ENCODE measurements at regions not wholly inside any gene's neighbourhood (a gene's known extent, or its start where the extent isn't known, plus 50 kb on each side); places are given as distances from the start of the nearest gene placed in this dataset.

- H3K4me1 ChIP-seq (ENCODE audit: control insufficient read depth in 2 of 2, insufficient read depth in 2 of 2, low read length in 2 of 2), result no peaks in the 10 kb centered on the region
- POLR2A ChIA-PET, result no interaction called here
- Mint-ChIP-seq H3K27ac (no peak overlapping the region), H3K27me3 (peaks cover 18% of the 10 kb centered on the region), H3K4me1 (no peaks in the 10 kb centered on the region), H3K9me3 (ENCODE audit: insufficient read depth) (no peaks in the 10 kb centered on the region), H3K4me3 (no peak overlapping the region)
- intact Hi-C loops (cut with micrococcal nuclease), result no loop called here
- no peak overlapping the region for H3K9ac ChIP-seq (ENCODE audit: low read length)
- no peaks in the 10 kb centered on the region for H3K9me3 ChIP-seq (ENCODE audit: control extremely low read depth in 1 of 3, control insufficient read depth in 2 of 3, insufficient read depth in 1 of 3, low read length in 2 of 3)
- TF ChIP-seq, protein P1, sequence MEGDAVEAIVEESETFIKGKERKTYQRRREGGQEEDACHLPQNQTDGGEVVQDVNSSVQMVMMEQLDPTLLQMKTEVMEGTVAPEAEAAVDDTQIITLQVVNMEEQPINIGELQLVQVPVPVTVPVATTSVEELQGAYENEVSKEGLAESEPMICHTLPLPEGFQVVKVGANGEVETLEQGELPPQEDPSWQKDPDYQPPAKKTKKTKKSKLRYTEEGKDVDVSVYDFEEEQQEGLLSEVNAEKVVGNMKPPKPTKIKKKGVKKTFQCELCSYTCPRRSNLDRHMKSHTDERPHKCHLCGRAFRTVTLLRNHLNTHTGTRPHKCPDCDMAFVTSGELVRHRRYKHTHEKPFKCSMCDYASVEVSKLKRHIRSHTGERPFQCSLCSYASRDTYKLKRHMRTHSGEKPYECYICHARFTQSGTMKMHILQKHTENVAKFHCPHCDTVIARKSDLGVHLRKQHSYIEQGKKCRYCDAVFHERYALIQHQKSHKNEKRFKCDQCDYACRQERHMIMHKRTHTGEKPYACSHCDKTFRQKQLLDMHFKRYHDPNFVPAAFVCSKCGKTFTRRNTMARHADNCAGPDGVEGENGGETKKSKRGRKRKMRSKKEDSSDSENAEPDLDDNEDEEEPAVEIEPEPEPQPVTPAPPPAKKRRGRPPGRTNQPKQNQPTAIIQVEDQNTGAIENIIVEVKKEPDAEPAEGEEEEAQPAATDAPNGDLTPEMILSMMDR (IDR thresholded peaks at IDR 0.05), result no peak
- no peak for TF ChIP-seq EZH2 (IDR thresholded peaks at IDR 0.05; ENCODE audit: borderline replicate concordance, insufficient read depth, low read depth, low read length, poor library complexity, severe bottlenecking)
- H2AFZ ChIP-seq (ENCODE audit: insufficient read depth, low read depth, low read length, poor library complexity, severe bottlenecking), result no peak overlapping the region
- DNase-seq, result no peak
- no peaks in the 10 kb centered on the region for H3K79me2 ChIP-seq (ENCODE audit: control insufficient read depth, insufficient read depth, low read length)
- H3K4me3 ChIP-seq (ENCODE audit: control extremely low read depth in 1 of 5, extremely low read depth in 1 of 5, insufficient read depth in 1 of 5, low read depth in 2 of 5, low read length in 4 of 5), result no peak overlapping the region
- H3K36me3 ChIP-seq (replicated peaks in 1 of 2; ENCODE audit: control extremely low read depth in 1 of 2, control insufficient read depth in 1 of 2, extremely low read depth in 1 of 2, insufficient read depth in 2 of 2, low read length in 1 of 2), result no peaks in the 10 kb centered on the region
- H3K27me3 ChIP-seq (replicated peaks in 1 of 4; ENCODE audit: control extremely low read depth in 1 of 4, control insufficient read depth in 3 of 4, insufficient read depth in 4 of 4, low read length in 3 of 4), result no peaks in the 10 kb centered on the region
- no peaks in the 10 kb centered on the region for H4K20me1 ChIP-seq (ENCODE audit: control insufficient read depth, insufficient read depth, low read length, poor library complexity, severe bottlenecking)
- WGBS (ENCODE audit: insufficient coverage), result no CpG with 5 or more reads among the region's 2 CpGs
- ATAC-seq (ENCODE audit: low read depth), result no peak
- CTCF ChIA-PET, result no interaction called here
- H3K4me2 ChIP-seq (replicated peaks; ENCODE audit: low read depth, low read length, poor library complexity, severe bottlenecking), result no peak overlapping the region
- no peak overlapping the region for H3K27ac ChIP-seq (ENCODE audit: low read length in 2 of 2)
These were observed 115.9 kb upstream of the PRR20G start for GRCh38 chr3:127403795-127404194.

GRCh38 chr3:127399154-127399553, 111.3 kb upstream of the PRR20G start:
- no peak overlapping the region for H3K4me3 Mint-ChIP-seq
- Histone ChIP-seq H3K4me1 (ENCODE audit: control insufficient read depth in 2 of 2, insufficient read depth in 2 of 2, low read length in 2 of 2) (no peaks in the 10 kb centered on the region), H2AFZ (ENCODE audit: insufficient read depth, low read depth, low read length, poor library complexity, severe bottlenecking) (no peak overlapping the region), H3K9me3 (ENCODE audit: control extremely low read depth in 1 of 3, control insufficient read depth in 2 of 3, insufficient read depth in 1 of 3, low read length in 2 of 3) (no peaks in the 10 kb centered on the region), H3K9ac (ENCODE audit: low read length) (no peak overlapping the region), H3K27ac (ENCODE audit: low read length in 2 of 2) (no peak overlapping the region), H3K4me3 (ENCODE audit: control extremely low read depth in 1 of 5, extremely low read depth in 1 of 5, insufficient read depth in 1 of 5, low read depth in 2 of 5, low read length in 4 of 5) (no peak overlapping the region), H3K79me2 (ENCODE audit: control insufficient read depth, insufficient read depth, low read length) (no peaks in the 10 kb centered on the region), H4K20me1 (ENCODE audit: control insufficient read depth, insufficient read depth, low read length, poor library complexity, severe bottlenecking) (no peaks in the 10 kb centered on the region), H3K4me2 (replicated peaks; ENCODE audit: low read depth, low read length, poor library complexity, severe bottlenecking) (no peak overlapping the region), H3K36me3 (replicated peaks in 1 of 2; ENCODE audit: control extremely low read depth in 1 of 2, control insufficient read depth in 1 of 2, extremely low read depth in 1 of 2, insufficient read depth in 2 of 2, low read length in 1 of 2) (no peaks in the 10 kb centered on the region), H3K27me3 (replicated peaks in 1 of 4; ENCODE audit: control extremely low read depth in 1 of 4, control insufficient read depth in 3 of 4, insufficient read depth in 4 of 4, low read length in 3 of 4) (peaks cover 0 to 5% (median 0%) of the 10 kb centered on the region in 4 experiments)
- no peak for TF ChIP-seq EZH2 (IDR thresholded peaks at IDR 0.05; ENCODE audit: borderline replicate concordance, insufficient read depth, low read depth, low read length, poor library complexity, severe bottlenecking)
- TF ChIP-seq, protein P1 (IDR thresholded peaks at IDR 0.05), result no peak
- ATAC-seq (ENCODE audit: low read depth) (no peak), DNase-seq (no peak)
- H3K27me3 Mint-ChIP-seq, result peaks cover 10% of the 10 kb centered on the region
- H3K4me1 Mint-ChIP-seq, result no peaks in the 10 kb centered on the region
- no peak overlapping the region for H3K27ac Mint-ChIP-seq
- intact Hi-C loops (cut with micrococcal nuclease), result no loop called here
- ChIA-PET POLR2A (no interaction called here), CTCF (interaction anchor here (0.5 kb wide), 1 partner anchor 131 kb away, joined by 3 read pairs; no protein-coding TSS in a partner anchor)
- no peaks in the 10 kb centered on the region for H3K9me3 Mint-ChIP-seq (ENCODE audit: insufficient read depth)
